Naive thymus-derived CD8-positive, alpha-beta T cell (primary cell): ENCODE measurements at regions not wholly inside any gene's neighbourhood (a gene's known extent, or its start where the extent isn't known, plus 50 kb on each side); places are given as distances from the start of the nearest gene placed in this dataset.
A peak's percentile ranks its signal among the peaks of the same experiment; 100 is the strongest.
"Not testable (repeated sequence)": the region's sequence is repeated elsewhere in the genome, so short reads cannot be mapped to it uniquely, and the experiment has no call there.

Experiments used
- ATAC-seq, 2 donors: fragments of 150-1000 bp; cut with Tn5 transposase in 1 of 2; sonication (Bioruptor Pico), chemical (Tn5 transposase) in 1 of 2; 1 replicate in 1 of 2; 2 replicates in 1 of 2; pipeline ENCODE4 v1.10.0; 2021; ENCODE audit warnings: mild to moderate bottlenecking in 2 of 2, moderate library complexity in 2 of 2
- POLR2A ChIA-PET: fragments of 350-600 bp; sonication (Branson Sonifier 250); formaldehyde crosslinking; loops from one replicate; lab custom pipeline; 2021; ENCODE audit warnings: antibody characterized with exemption; lab: Charles Lee
- DNase-seq, 10 donors: peaks; one replicate each; pipeline versions ENCODE4 v3.0.0 to v3.0.0-alpha.2; 2020 to 2022
- H3K27ac Mint-ChIP-seq, 10 donors: one replicate each; pipeline ENCODE4 v1.8.0; 2020 to 2022; ENCODE audit warnings: mild to moderate bottlenecking in 10 of 10, mixed read lengths in 10 of 10, moderate library complexity in 4 of 10, inconsistent platforms in 1 of 10
- H3K27me3 Mint-ChIP-seq, 5 donors: one replicate each; pipeline ENCODE4 v1.8.0; 2021 to 2022; ENCODE audit warnings: mixed read lengths in 5 of 5
- H3K36me3 Mint-ChIP-seq, 3 donors: one replicate each; pipeline ENCODE4 v1.8.0; 2020 to 2022; ENCODE audit warnings: mixed read lengths in 3 of 3, mild to moderate bottlenecking in 2 of 3, inconsistent platforms in 1 of 3
- H3K4me1 Mint-ChIP-seq, 4 donors: one replicate each; pipeline ENCODE4 v1.8.0; 2021 to 2022; ENCODE audit warnings: mixed read lengths in 4 of 4
- H3K4me3 Mint-ChIP-seq, 10 donors: one replicate each; pipeline ENCODE4 v1.8.0; 2020 to 2022; ENCODE audit warnings: mild to moderate bottlenecking in 10 of 10, mixed read lengths in 10 of 10, moderate library complexity in 6 of 10, inconsistent platforms in 1 of 10
- H3K9me3 Mint-ChIP-seq, 9 donors: one replicate each; pipeline ENCODE4 v1.8.0; 2020 to 2022; ENCODE audit warnings: mixed read lengths in 9 of 9, mild to moderate bottlenecking in 3 of 9, inconsistent platforms in 1 of 9, moderate library complexity in 1 of 9

GRCh38 chr15:70236341-70237086 is 138.8 kb upstream of the TLE3 start:
- Mint-ChIP-seq H3K27me3 (no peaks in the 10 kb centered on the region), H3K36me3 (peaks cover 0 to 12% (median 7%) of the 10 kb centered on the region in 3 donors), H3K27ac (no peak overlapping the region), H3K9me3 (peaks cover 5 to 18% (median 8%) of the 10 kb centered on the region in 9 donors), H3K4me3 (no peak overlapping the region), H3K4me1 (peaks cover 11 to 44% (median 33%) of the 10 kb centered on the region in 4 donors)
- POLR2A ChIA-PET = no interaction called here
- DNase-seq (no peak), ATAC-seq (no peak)

DNA sequence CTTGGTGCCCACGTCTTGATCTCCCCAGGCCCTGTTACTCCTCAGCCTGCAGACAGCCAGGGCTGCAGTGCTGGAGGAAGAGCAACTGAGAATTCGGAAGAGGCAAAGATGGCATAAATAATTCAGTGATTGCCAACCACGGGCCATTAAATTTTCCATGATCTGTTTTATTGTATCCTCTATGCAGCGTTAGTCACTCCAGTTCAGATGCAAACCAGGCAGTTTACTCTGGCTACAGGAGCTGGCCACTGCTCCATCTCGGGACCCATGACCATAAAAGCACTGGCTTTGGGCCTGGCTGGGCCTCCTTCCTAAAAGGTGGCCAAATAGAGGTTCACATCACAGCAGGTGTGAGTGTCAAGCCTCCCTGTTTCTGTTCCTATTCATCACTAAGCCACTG is 137.6 kb upstream of the TLE3 start:
- DNase-seq = no peak
- Mint-ChIP-seq H3K27me3 (no peaks in the 10 kb centered on the region), H3K36me3 (peaks cover 0 to 12% (median 8%) of the 10 kb centered on the region in 3 donors), H3K4me1 (peaks cover 6 to 37% (median 29%) of the 10 kb centered on the region in 4 donors), H3K9me3 (peaks cover 7 to 25% (median 11%) of the 10 kb centered on the region in 9 donors), H3K27ac (peak overlapping the region in 2 of 10 donors; percentile 7 to 26), H3K4me3 (no peak overlapping the region)
- POLR2A ChIA-PET = no interaction called here
- ATAC-seq = no peak

DNA sequence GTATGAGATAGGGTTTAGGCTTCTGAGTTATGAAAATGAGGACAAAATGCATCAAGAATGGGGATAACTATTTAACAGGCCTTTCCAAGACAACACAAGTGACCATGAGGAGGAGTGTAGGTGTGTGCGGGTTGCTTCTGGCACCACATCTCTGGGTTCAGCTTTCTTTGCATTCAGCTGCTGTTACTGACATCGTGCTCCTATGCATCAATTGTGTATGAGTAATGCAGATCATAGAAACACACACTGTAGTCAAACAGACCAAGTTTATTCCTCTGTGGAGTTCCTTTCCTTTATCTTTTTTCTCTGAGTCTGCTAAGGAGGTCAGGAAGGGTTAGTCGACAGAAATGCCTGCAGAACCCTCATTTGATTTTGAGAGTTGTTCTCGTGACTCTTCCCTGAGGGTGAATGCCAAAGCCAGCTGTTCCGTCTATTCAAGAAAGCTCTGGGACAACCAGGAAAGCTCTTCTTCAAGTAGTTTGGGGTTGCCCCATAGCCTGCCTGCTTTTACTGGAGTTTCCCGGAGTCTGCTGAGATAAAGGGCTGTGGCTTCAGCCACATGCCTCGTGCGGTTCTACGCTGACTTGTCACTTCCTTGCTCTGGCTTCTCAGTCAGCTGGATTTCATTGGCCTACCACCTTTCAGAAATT is 136.7 kb upstream of the TLE3 start:
- peak in 6 of 10 donors; percentile 7 to 62 (median 26) for DNase-seq
- ATAC-seq = peak; percentile 47 to 90
- H3K36me3 Mint-ChIP-seq = peaks cover 0 to 20% (median 8%) of the 10 kb centered on the region in 3 donors
- H3K9me3 Mint-ChIP-seq = peaks cover 8 to 35% (median 19%) of the 10 kb centered on the region in 9 donors
- POLR2A ChIA-PET = no interaction called here
- H3K27ac Mint-ChIP-seq = peak overlapping the region in 2 of 10 donors; percentile 18 to 60
- H3K27me3 Mint-ChIP-seq = peaks cover 0 to 3% (median 0%) of the 10 kb centered on the region in 5 donors
- H3K4me3 Mint-ChIP-seq = peak overlapping the region in 2 of 10 donors; percentile 20 to 23
- peaks cover 5 to 34% (median 29%) of the 10 kb centered on the region in 4 donors for H3K4me1 Mint-ChIP-seq

DNA sequence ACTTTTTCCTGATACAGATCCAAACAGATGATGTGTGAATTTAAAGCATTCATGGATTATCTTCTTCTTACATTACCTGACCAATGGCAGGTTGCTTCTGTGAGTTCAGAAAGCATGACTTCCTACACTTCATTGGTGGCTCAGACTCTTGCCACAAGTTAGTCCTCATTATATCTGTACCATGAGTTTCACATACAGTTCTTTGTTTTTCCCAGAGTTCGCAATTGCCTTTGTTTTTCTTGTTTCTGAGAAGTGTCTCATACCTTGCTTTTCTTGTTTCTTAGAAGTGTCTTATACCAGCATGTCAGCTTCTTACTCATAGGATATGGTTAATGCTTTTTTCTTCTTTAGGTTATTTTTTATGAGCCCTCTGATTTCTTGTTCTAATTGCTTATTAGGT is 133.8 kb upstream of the TLE3 start:
- Mint-ChIP-seq H3K4me3 (no peak overlapping the region), H3K36me3 (peaks cover 0 to 22% (median 8%) of the 10 kb centered on the region in 3 donors), H3K4me1 (peaks cover 6 to 23% (median 16%) of the 10 kb centered on the region in 4 donors), H3K9me3 (peaks cover 8 to 36% (median 20%) of the 10 kb centered on the region in 9 donors), H3K27me3 (peaks cover 0 to 3% (median 0%) of the 10 kb centered on the region in 5 donors), H3K27ac (no peak overlapping the region)
- DNase-seq = no peak
- no peak for ATAC-seq
- POLR2A ChIA-PET = no interaction called here

- Mint-ChIP-seq H3K9me3 (peaks cover 8 to 32% (median 20%) of the 10 kb centered on the region in 9 donors), H3K4me1 (peaks cover 10 to 11% (median 10%) of the 10 kb centered on the region in 4 donors), H3K27ac (peak overlapping the region in 1 of 10 donors; percentile 64), H3K36me3 (peaks cover 0 to 22% (median 8%) of the 10 kb centered on the region in 3 donors)
- ATAC-seq, POLR2A ChIA-PET, H3K4me3 Mint-ChIP-seq, H3K27me3 Mint-ChIP-seq, DNase-seq: not testable (repeated sequence)
These were observed 130.2 kb upstream of the TLE3 start for GRCh38 chr15:70227918-70228317.

DNA sequence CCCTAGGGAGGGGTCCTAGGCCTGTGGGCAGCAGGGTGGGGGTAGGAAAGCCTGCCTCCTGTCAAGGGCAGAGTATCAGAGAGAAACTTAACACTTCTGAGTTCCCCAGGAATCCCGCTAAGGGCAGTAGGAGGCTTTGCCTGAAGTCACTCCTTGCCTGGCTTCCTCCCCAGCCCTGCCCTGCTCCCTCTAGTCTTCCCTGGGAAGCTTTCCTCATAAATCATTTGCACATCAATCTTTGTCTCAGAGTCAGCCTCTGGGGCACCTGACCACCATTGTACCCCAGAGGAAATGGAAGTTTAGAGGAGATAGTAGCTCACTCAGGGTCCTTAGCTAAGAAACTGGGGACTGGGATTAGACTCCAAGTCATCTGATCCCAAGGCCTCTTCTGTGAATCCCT is 129.4 kb upstream of the TLE3 start:
- H3K36me3 Mint-ChIP-seq = peaks cover 0 to 17% (median 6%) of the 10 kb centered on the region in 3 donors
- H3K4me3 Mint-ChIP-seq = no peak overlapping the region
- peaks cover 12 to 15% (median 13%) of the 10 kb centered on the region in 4 donors for H3K4me1 Mint-ChIP-seq
- peak overlapping the region in 1 of 10 donors; percentile 60 for H3K27ac Mint-ChIP-seq
- H3K27me3 Mint-ChIP-seq = peaks cover 0 to 3% (median 0%) of the 10 kb centered on the region in 5 donors
- ATAC-seq (no peak), DNase-seq (no peak)
- POLR2A ChIA-PET = no interaction called here
- peaks cover 8 to 25% (median 16%) of the 10 kb centered on the region in 9 donors for H3K9me3 Mint-ChIP-seq

GRCh38 chr15:70226337-70226980 is 128.7 kb upstream of the TLE3 start:
- H3K27ac Mint-ChIP-seq = peak overlapping the region in 1 of 10 donors; percentile 60
- ATAC-seq = no peak
- DNase-seq = no peak
- peaks cover 12 to 15% (median 13%) of the 10 kb centered on the region in 4 donors for H3K4me1 Mint-ChIP-seq
- H3K36me3 Mint-ChIP-seq = peaks cover 0 to 10% (median 1%) of the 10 kb centered on the region in 3 donors
- peaks cover 0 to 3% (median 0%) of the 10 kb centered on the region in 5 donors for H3K27me3 Mint-ChIP-seq
- H3K9me3 Mint-ChIP-seq = peaks cover 1 to 18% (median 11%) of the 10 kb centered on the region in 9 donors
- H3K4me3 Mint-ChIP-seq = no peak overlapping the region
- POLR2A ChIA-PET = no interaction called here

DNA sequence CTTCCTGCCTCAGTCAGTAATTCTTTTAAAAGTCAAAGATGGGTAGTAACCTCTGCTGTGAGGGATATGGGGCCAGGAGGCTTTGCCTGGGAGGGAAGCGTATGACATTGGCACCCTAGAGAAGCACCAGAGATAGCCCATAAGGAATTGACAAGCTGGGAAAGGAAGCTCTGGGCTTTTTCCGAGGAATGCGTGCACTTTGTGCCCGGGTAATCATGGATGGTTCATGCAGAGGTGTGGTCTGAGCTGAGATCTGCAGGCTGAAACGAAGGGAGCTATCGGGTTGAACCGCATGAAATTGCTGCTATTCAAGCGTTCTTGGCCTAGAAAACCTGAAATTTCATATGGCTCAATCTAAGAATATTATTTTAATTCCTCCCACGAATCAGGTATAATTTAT is 127.7 kb upstream of the TLE3 start:
- no peak for ATAC-seq
- Mint-ChIP-seq H3K27ac (peak overlapping the region in 1 of 10 donors; percentile 43), H3K4me3 (no peak overlapping the region), H3K36me3 (peaks cover 0 to 10% (median 0%) of the 10 kb centered on the region in 3 donors), H3K4me1 (peaks cover 12 to 15% (median 13%) of the 10 kb centered on the region in 4 donors), H3K27me3 (peaks cover 0 to 3% (median 0%) of the 10 kb centered on the region in 5 donors), H3K9me3 (peaks cover 0 to 14% (median 9%) of the 10 kb centered on the region in 9 donors)
- POLR2A ChIA-PET = interaction anchor here (1.0 kb wide), 1 partner anchor 16 kb away, joined by 3 read pairs; no protein-coding TSS in a partner anchor
- DNase-seq = no peak

DNA sequence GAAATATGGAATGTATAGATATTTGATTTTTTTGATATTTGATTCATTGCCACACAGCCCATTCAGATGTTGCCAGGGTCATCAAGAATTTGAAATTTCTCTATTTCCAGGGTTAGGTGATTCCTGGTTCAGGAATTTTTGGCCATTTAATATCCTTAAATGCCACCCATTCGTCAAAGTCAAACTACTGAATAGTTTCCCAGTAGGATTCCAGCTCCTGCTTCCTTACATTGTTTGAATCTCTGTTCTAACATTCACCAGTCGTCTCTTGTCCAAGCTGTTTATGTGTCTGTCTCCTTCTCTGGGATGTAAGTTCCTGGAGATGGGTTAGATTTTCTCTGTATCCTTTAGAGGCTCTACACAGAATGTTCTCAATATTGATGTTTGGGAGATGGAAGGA is 124.9 kb upstream of the TLE3 start:
- Mint-ChIP-seq H3K4me3 (peak overlapping the region in 3 of 10 donors; percentile 38 to 74 (median 52)), H3K4me1 (peaks cover 10 to 15% (median 13%) of the 10 kb centered on the region in 4 donors), H3K27ac (no peak overlapping the region), H3K9me3 (peaks cover 0 to 2% (median 0%) of the 10 kb centered on the region in 9 donors), H3K27me3 (no peaks in the 10 kb centered on the region), H3K36me3 (no peaks in the 10 kb centered on the region)
- DNase-seq (no peak), ATAC-seq (no peak)
- POLR2A ChIA-PET = no interaction called here

- ATAC-seq = no peak
- POLR2A ChIA-PET = no interaction called here
- DNase-seq = no peak
- Mint-ChIP-seq H3K4me1 (peaks cover 10 to 15% (median 13%) of the 10 kb centered on the region in 4 donors), H3K9me3 (no peaks in the 10 kb centered on the region), H3K36me3 (no peaks in the 10 kb centered on the region), H3K4me3 (no peak overlapping the region), H3K27ac (no peak overlapping the region), H3K27me3 (no peaks in the 10 kb centered on the region)
These were observed 122.9 kb upstream of the TLE3 start for GRCh38 chr15:70220490-70221096.

DNA sequence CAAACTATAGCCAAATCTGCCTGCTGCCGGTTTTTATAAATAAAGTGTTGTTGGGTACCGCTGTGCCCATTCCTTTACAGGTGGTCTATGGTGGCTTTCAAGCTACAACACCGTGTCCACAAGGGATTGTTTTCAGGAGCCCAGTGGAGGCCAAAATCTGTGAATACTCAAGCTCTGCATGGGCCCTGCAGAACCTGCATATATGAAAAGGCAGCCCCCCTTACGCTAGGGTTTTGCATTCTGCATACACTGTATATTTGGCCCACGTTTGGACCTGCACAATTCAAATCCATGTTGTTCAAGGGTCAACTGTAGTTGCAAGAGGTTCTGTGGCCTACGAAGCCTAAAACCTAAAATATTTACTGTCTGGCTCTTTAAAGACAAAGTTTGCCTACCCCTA is 122.2 kb upstream of the TLE3 start:
- H3K36me3 Mint-ChIP-seq = no peaks in the 10 kb centered on the region
- ATAC-seq (no peak), DNase-seq (no peak)
- H3K27ac Mint-ChIP-seq = no peak overlapping the region
- POLR2A ChIA-PET = no interaction called here
- no peaks in the 10 kb centered on the region for H3K27me3 Mint-ChIP-seq
- no peak overlapping the region for H3K4me3 Mint-ChIP-seq
- H3K9me3 Mint-ChIP-seq = no peaks in the 10 kb centered on the region
- peaks cover 10 to 15% (median 13%) of the 10 kb centered on the region in 4 donors for H3K4me1 Mint-ChIP-seq

DNA sequence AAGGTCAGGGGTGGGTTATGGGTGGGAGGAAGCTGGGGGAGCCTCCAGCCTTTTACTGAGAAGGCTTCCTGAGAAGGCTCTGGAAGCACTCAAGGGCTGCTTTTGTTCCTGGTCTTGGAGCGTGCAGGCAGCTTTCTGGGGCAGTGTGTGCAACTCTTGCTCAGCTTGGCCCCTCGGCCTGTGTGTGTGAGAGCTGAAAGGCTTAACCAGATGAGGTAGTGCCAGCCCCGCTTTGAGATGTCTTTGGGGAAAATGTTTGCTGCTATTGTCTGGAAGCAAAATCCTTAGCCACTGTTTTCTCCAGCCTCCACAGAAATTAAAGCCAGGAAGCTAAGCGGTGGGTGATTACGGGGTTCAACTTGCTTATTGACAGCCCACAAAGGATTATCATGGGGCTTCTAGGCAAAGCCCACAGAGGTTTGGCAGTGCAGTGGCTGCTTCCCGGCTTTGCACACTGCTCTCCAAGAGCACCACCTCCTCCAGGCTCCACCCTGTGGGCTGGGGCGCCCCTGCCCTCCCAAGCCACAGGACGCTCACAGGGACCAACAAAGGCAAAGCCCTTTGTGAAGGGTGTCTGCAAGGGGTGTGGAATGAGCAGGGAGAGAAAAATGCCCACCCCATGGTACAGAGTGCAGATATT is 121.7 kb upstream of the TLE3 start:
- Mint-ChIP-seq H3K27me3 (no peaks in the 10 kb centered on the region), H3K9me3 (no peaks in the 10 kb centered on the region), H3K36me3 (no peaks in the 10 kb centered on the region), H3K27ac (no peak overlapping the region), H3K4me3 (no peak overlapping the region), H3K4me1 (peaks cover 12 to 15% (median 13%) of the 10 kb centered on the region in 4 donors)
- ATAC-seq = no peak
- POLR2A ChIA-PET = no interaction called here
- DNase-seq = no peak
